Keratinocyte (primary cell): ENCODE measurements at regions not wholly inside any gene's neighbourhood (a gene's known extent, or its start where the extent isn't known, plus 50 kb on each side); places are given as distances from the start of the nearest gene placed in this dataset.

ENCODE experiments used
- EZH2 ChIP-seq: IDR thresholded peaks from one replicate; pipeline ENCODE4 v1.6.1; 2012; ENCODE audit warnings: inconsistent platforms, mild to moderate bottlenecking, low read length, moderate library complexity
- TF ChIP-seq, protein P1 (sequence below), 3 experiments: IDR thresholded peaks in 1 of 3; conservative IDR thresholded peaks in 1 of 3; optimal IDR thresholded peaks in 1 of 3; 2 replicates in 2 of 3; 3 replicates in 1 of 3; pipeline versions ENCODE3 to v1.5.1; 2011; ENCODE audit warnings: low read length in 3 of 3, mild to moderate bottlenecking in 3 of 3, moderate library complexity in 2 of 3, control low read depth in 1 of 3, inconsistent platforms in 1 of 3; ENCODE audit not compliant: insufficient read depth in 2 of 3; ENCODE audit errors: extremely low read depth in 1 of 3

DNA sequence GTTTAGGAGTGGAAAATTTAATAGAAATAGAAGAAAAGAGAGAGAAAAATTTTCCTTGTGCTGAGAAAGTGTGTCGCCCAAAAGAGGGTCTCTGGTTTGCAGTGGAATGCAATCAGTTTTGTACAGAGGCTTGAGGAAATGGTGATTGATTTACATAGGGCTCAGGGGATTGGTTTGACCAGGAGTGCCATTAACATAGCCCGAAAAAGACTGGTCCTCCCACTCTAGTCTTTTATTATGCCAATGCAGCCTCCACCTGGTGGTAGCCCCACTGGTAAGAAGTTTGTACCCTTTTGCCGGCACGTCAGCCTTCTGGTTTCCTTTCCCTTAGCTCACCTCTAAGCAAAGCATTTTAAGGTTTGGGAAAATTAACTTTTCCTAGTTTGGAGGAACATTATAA lies 885.3 kb downstream of the XPNPEP1 start:
- TF ChIP-seq, protein P1, sequence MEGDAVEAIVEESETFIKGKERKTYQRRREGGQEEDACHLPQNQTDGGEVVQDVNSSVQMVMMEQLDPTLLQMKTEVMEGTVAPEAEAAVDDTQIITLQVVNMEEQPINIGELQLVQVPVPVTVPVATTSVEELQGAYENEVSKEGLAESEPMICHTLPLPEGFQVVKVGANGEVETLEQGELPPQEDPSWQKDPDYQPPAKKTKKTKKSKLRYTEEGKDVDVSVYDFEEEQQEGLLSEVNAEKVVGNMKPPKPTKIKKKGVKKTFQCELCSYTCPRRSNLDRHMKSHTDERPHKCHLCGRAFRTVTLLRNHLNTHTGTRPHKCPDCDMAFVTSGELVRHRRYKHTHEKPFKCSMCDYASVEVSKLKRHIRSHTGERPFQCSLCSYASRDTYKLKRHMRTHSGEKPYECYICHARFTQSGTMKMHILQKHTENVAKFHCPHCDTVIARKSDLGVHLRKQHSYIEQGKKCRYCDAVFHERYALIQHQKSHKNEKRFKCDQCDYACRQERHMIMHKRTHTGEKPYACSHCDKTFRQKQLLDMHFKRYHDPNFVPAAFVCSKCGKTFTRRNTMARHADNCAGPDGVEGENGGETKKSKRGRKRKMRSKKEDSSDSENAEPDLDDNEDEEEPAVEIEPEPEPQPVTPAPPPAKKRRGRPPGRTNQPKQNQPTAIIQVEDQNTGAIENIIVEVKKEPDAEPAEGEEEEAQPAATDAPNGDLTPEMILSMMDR (optimal IDR thresholded peaks at IDR 0.05 in 1 of 3, IDR thresholded peaks at IDR 0.05 in 1 of 3, conservative IDR thresholded peaks at IDR 0.05 in 1 of 3; ENCODE audit: extremely low read depth in 1 of 3, insufficient read depth in 2 of 3, low read length in 3 of 3): no peak
- no peak for TF ChIP-seq EZH2
